IPS-18a (cell line): ENCODE measurements at regions not wholly inside any gene's neighbourhood (a gene's known extent, or its start where the extent isn't known, plus 50 kb on each side); places are given as distances from the start of the nearest gene placed in this dataset.
"Not testable (repeated sequence)": the region's sequence is repeated elsewhere in the genome, so short reads cannot be mapped to it uniquely, and the experiment has no call there.

ENCODE experiments used
- H3K27ac ChIP-seq: one replicate; pipeline ENCODE4 v1.5.1; 2013; ENCODE audit warnings: low read length
- H3K27me3 ChIP-seq: one replicate; pipeline ENCODE4 v1.6.1; 2013; ENCODE audit warnings: mild to moderate bottlenecking, low read length; ENCODE audit not compliant: control insufficient read depth, insufficient read depth
- H3K36me3 ChIP-seq: one replicate; pipeline ENCODE4 v1.6.1; 2013; ENCODE audit warnings: low read depth, low read length; ENCODE audit not compliant: control insufficient read depth
- H3K4me1 ChIP-seq: one replicate; pipeline ENCODE4 v1.6.1; 2013; ENCODE audit warnings: low read depth, low read length; ENCODE audit not compliant: control insufficient read depth
- H3K4me3 ChIP-seq: one replicate; pipeline ENCODE4 v1.5.1; 2013; ENCODE audit warnings: low read length
- H3K9ac ChIP-seq: one replicate; pipeline ENCODE4 v1.6.1; 2013; ENCODE audit warnings: mild to moderate bottlenecking, low read length, moderate library complexity
- H3K9me3 ChIP-seq: one replicate; pipeline ENCODE4 v1.6.1; 2013; ENCODE audit warnings: low read depth, low read length; ENCODE audit not compliant: control insufficient read depth

DNA sequence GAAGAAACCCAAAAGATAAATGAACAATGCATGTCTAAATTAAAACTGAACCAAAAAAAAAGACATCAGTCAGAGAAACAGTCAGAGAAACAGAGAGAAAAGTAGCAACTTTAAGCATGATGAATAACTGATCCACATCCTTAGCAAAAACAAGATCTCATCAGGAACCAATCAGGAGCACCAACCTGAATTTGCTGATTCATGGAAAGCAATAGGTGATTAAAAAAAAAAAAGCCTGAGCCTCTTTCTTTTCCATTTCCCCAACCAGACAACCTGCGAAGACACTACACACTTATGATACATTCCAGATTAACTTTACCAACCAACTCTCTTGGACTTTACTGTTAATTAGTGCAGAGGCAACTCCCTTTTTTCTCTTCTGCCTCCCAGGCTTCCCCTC, 112.7 kb upstream of the TAS2R1 start:
- H3K36me3 ChIP-seq = no peaks in the 10 kb centered on the region
- H3K27me3 ChIP-seq = no peaks in the 10 kb centered on the region
- no peaks in the 10 kb centered on the region for H3K4me1 ChIP-seq
- H3K9me3 ChIP-seq = no peaks in the 10 kb centered on the region
- H3K4me3 ChIP-seq = no peak overlapping the region
- H3K27ac ChIP-seq = no peak overlapping the region
- H3K9ac ChIP-seq = no peak overlapping the region

DNA sequence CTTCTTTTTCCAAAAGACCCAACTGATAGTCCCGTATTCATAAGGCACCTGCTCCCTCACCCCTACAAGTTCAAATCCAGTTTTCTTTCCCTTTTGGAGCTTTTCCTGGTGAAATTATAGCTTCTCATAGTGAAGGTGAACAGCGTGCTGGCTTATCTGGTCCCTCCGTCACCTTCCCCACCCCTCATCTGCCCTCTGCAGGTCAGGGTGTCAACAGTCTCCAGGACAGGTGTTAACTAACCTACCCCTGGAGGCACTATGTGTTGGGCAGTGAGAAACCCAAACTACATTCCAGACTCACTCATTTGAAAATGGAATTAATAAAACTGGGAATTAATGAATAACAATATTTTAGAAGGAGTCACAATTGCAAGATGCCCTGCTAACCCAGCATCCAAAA, 109.0 kb upstream of the TAS2R1 start:
- H3K27ac ChIP-seq = no peak overlapping the region
- H3K36me3 ChIP-seq = no peaks in the 10 kb centered on the region
- H3K27me3 ChIP-seq = no peaks in the 10 kb centered on the region

DNA sequence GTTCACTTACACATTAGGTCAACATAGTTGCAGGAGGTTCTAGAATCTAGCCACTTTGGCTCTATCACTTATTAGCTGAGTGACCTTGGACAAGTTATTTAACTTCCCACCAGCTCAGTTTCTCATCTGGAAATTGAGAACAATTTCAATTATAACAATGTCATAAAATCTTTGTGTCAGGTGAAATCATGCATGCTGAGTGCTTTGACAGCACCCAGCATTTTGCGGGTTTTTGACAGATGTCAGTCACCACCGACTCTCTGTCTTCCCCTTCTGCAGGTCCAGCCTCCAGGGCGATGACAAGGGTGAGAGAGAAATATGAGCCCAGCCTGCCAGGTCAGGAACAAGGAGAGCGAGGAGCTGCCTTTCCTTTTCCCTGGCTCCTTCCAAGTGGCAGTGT, 107.1 kb upstream of the TAS2R1 start:
- no peak overlapping the region for H3K9ac ChIP-seq
- no peaks in the 10 kb centered on the region for H3K4me1 ChIP-seq

More for the DNA sequence above, 109.0 kb upstream of the TAS2R1 start:
- H3K9me3 ChIP-seq = no peaks in the 10 kb centered on the region
- no peak overlapping the region for H3K9ac ChIP-seq
- no peak overlapping the region for H3K4me3 ChIP-seq
- no peaks in the 10 kb centered on the region for H3K4me1 ChIP-seq

DNA sequence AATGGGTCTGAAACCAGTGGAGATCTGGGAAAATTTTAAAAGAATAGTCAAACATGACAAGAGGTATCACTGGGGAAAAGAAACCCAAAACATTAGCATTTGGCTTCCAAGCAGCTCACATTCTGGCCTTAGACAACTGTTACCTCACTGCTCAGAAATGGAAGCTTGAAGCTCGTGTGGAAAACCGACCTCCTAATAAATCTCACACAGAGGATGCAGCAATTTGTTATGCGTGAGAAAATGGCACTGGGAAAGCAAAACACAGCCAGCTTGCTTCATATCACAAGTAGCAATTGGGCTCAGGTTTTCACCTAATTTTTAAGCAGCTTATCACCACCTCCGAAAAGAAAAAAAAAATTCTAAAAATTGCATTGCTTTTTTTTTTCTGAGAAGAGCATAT, 103.3 kb upstream of the TAS2R1 start:
- Histone ChIP-seq H3K9ac (no peak overlapping the region), H3K27me3 (no peaks in the 10 kb centered on the region), H3K27ac (no peak overlapping the region), H3K4me1 (no peaks in the 10 kb centered on the region), H3K4me3 (no peak overlapping the region), H3K36me3 (no peaks in the 10 kb centered on the region), H3K9me3 (no peaks in the 10 kb centered on the region)

More for the DNA sequence above, 107.1 kb upstream of the TAS2R1 start:
- Histone ChIP-seq H3K27ac (no peak overlapping the region), H3K27me3 (no peaks in the 10 kb centered on the region), H3K9me3 (no peaks in the 10 kb centered on the region), H3K36me3 (no peaks in the 10 kb centered on the region), H3K4me3 (no peak overlapping the region)

DNA sequence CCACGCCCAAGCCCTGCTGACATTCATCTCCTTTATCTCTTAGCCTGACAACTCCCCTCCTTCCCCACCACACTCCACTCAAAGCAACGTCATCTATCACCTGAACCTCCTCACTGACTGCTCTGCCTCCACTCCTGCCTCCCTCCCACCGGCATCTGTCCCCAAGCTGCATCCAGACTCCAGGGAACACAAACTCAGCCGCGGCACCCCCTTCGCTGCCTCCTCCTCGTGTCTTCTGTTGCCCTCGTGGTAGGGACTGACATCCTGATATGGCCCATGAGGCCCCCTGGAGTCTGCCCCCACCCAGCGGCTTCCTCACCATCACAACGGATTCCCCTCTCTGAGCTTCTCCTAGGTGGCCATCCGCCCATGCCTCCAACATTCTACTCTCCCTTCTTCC, 101.0 kb upstream of the TAS2R1 start:
- Histone ChIP-seq H3K9me3 (no peaks in the 10 kb centered on the region), H3K36me3 (no peaks in the 10 kb centered on the region), H3K27ac (no peak overlapping the region), H3K4me3 (no peak overlapping the region), H3K9ac (no peak overlapping the region), H3K4me1 (no peaks in the 10 kb centered on the region), H3K27me3 (no peaks in the 10 kb centered on the region)

DNA sequence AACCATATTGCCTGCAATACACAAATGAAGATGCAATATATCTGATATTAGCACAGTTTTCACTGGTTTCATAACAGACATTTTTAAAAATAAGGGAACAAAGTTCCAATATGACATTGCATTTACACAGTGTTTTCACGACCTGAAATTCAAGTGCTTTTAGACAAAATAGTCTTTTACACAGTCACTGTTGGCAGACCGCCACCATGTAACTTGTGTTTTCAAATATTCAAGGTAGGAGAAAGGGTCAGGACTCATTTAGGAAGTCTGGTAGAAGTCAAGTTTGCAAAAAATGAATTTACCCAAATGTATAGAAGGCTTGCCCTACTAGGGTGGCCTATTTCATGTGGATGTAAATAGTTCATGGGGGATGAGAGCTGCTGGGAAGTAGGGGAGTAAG, 98.1 kb upstream of the TAS2R1 start:
- no peaks in the 10 kb centered on the region for H3K36me3 ChIP-seq
- H3K27me3 ChIP-seq = no peaks in the 10 kb centered on the region
- H3K9me3 ChIP-seq = no peaks in the 10 kb centered on the region
- no peak overlapping the region for H3K9ac ChIP-seq
- no peak overlapping the region for H3K27ac ChIP-seq
- no peaks in the 10 kb centered on the region for H3K4me1 ChIP-seq
- no peak overlapping the region for H3K4me3 ChIP-seq

DNA sequence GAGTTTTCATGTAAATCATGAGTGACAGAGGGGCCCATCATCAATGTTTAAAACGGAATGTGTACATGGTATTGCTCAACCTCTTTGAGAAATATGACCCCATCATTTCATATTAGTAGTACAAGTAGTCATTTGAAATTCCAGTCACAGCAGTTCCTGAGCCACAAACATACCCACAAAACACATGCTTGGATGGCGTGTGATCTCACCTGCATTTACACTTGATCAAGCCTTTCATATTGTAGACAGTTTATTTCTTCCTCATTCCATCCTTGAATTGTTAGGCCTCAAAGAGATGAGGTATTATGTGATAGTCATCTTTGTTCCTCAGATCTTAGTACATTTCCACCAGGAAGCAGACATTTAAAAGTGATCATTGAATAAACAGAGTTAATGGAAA, 96.8 kb upstream of the TAS2R1 start:
- no peak overlapping the region for H3K9ac ChIP-seq
- H3K9me3 ChIP-seq = no peaks in the 10 kb centered on the region
- no peaks in the 10 kb centered on the region for H3K4me1 ChIP-seq
- H3K27ac ChIP-seq = no peak overlapping the region
- no peaks in the 10 kb centered on the region for H3K36me3 ChIP-seq
- H3K4me3 ChIP-seq = no peak overlapping the region
- H3K27me3 ChIP-seq = no peaks in the 10 kb centered on the region

DNA sequence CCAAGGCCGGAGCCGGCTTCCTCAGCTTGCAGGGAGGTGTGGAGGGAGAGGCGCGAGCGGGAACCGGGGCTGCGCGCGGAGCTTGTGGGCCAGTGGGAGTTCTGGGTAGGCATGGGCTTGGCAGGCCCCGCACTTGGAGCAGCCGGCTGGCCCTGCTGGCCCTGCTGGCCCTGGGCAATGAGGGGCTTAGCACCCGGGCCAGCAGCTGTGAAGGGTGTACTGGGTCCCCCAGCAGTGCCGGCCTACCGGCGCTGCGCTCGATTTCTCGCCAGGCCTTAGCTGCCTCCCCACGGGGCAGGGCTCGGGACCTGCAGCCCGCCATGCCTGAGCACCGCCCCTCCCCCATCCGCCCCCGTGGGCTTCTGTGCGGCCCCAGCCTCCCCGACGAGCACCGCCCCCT, 95.1 kb upstream of the TAS2R1 start:
- H3K4me3 ChIP-seq, H3K27me3 ChIP-seq, H3K9me3 ChIP-seq, H3K27ac ChIP-seq, H3K4me1 ChIP-seq, H3K9ac ChIP-seq, H3K36me3 ChIP-seq: not testable (repeated sequence)

DNA sequence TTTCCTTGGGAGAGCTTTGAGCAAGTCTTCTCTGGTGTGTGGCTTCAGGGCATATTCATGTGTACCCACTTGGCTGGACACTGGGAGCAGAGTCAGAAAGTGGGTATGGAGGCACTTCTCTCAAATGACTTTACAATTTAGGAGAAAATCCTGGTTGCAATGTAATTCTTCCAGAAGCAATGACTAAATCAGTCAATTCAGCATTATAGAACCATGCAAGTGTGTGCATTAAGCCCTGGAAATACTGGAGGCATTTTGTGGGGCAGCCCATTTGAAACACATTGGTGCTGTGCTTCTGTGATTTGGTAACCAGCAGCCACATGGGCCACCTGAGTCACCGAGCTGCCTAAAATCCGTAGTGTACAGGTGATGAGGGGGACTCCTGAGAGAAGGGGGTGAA, 94.6 kb upstream of the TAS2R1 start:
- no peaks in the 10 kb centered on the region for H3K9me3 ChIP-seq
- H3K9ac ChIP-seq = no peak overlapping the region
- no peaks in the 10 kb centered on the region for H3K36me3 ChIP-seq
- H3K27me3 ChIP-seq = no peaks in the 10 kb centered on the region
- no peak overlapping the region for H3K4me3 ChIP-seq
- no peaks in the 10 kb centered on the region for H3K4me1 ChIP-seq
- no peak overlapping the region for H3K27ac ChIP-seq

DNA sequence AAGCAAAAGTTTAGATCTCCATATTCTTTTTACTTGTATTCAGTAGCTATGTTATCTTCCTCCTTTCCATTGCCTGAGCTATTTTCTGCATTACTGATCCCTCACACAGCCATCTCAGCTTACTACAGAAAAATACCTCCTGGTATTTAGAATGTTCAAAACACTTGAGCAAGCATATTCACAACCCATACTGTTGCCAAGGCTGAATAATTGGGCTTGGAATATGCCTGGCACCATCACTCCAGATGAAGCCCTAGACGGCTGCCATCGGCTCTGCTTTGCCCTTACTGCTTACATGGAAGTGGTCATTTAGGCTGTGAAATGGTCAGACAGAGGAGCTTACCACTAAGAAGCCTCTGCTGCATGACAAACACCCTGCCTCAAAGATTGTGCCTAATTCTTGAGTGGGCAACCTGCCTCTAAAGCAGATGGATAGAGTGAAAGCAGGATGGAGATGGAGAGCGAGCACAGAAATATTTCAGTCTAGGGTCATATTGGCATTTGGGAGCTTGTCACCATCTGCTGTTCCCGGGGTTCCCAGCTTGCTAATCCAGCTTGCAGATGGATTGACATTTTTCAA, 92.5 kb upstream of the TAS2R1 start:
- Histone ChIP-seq H3K9me3 (no peaks in the 10 kb centered on the region), H3K4me1 (no peaks in the 10 kb centered on the region), H3K4me3 (no peak overlapping the region), H3K27me3 (no peaks in the 10 kb centered on the region), H3K27ac (no peak overlapping the region), H3K36me3 (no peaks in the 10 kb centered on the region), H3K9ac (no peak overlapping the region)

DNA sequence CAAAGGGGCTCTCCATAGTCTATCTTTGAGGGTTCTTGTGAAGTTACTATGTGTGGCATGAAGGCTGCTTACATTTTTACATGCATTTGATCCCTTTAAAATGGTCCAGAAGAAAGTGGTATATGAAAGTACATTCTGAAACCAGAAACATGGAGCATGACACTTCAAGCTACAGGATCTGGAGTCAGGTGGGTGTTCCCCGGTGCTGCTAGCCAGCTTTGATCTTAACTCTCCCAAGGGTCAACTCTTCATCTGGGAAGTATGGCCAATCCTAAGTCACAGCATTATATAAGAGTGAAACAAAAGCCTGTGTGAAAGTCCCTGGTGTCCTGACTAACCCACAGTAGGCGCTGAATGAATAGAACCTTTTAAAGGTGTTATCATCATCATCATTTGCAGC, 91.0 kb upstream of the TAS2R1 start:
- Histone ChIP-seq H3K4me3 (no peak overlapping the region), H3K9ac (no peak overlapping the region), H3K4me1 (no peaks in the 10 kb centered on the region), H3K27ac (no peak overlapping the region), H3K9me3 (no peaks in the 10 kb centered on the region), H3K36me3 (no peaks in the 10 kb centered on the region), H3K27me3 (no peaks in the 10 kb centered on the region)

DNA sequence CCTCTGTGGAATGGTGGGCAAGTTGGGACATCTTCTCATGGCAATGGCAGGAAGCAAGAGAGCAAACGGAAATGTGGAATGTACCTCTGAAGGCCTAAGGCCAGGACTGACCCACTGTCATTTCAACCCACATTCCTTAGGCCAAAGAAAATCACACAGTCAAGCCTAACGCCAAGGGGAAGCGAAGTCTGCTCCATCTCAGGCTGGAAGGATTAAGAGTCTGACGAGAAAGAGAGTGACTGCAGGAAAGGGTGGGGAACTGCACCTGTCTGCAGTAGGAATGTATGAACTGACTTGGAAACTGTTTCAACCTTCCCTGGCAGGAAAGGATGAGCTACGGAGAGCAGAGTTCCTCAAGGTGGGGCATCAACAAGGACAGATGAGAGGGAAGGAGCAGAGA, 90.2 kb upstream of the TAS2R1 start:
- H3K36me3 ChIP-seq = no peaks in the 10 kb centered on the region
- no peaks in the 10 kb centered on the region for H3K4me1 ChIP-seq
- no peak overlapping the region for H3K27ac ChIP-seq
- H3K27me3 ChIP-seq = no peaks in the 10 kb centered on the region
- no peak overlapping the region for H3K9ac ChIP-seq
- H3K4me3 ChIP-seq = no peak overlapping the region
- H3K9me3 ChIP-seq = no peaks in the 10 kb centered on the region
